ENCODE measurements at regions not wholly inside any gene's neighbourhood (a gene's known extent, or its start where the extent isn't known, plus 50 kb on each side); places are given as distances from the start of the nearest gene placed in this dataset.

DNA sequence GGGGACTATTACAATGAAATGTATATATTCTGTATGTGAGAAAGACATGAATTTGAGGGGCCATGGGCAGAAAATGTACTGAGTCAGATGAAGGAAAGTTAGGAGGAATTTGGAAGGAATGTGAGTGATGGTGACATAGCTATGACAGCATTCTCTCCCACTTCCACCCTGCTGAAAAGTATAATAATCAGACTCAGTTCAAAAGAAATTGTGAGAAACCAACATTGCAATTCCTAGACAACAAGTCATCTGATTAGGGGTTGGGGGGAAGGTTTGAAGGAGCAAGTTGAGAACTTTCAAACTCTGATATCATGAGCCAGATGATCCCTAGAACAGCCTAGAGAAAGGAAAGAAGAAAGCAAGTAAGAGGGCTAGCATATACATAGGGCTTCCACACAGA, 370.6 kb downstream of the DMRTA1 start:
- no TSS peak for BruUV-seq (replicated peaks)
- Histone ChIP-seq H3K4me1 (ENCODE audit: insufficient read depth, low read length, poor library complexity, severe bottlenecking) (no peaks in the 10 kb centered on the region), H3K4me2 (ENCODE audit: low read length) (no peak overlapping the region), H2AFZ (ENCODE audit: low read length) (no peak overlapping the region), H3K27ac (ENCODE audit: low read depth, low read length, poor library complexity, severe bottlenecking) (no peak overlapping the region), H3K4me3 (ENCODE audit: low read depth, low read length, poor library complexity, severe bottlenecking) (no peak overlapping the region), H3K9me2 (ENCODE audit: insufficient read depth, low read length) (no peaks in the 10 kb centered on the region), H3K36me3 (ENCODE audit: insufficient read depth, low read length) (no peaks in the 10 kb centered on the region), H4K20me1 (ENCODE audit: insufficient read depth, low read length) (no peaks in the 10 kb centered on the region), H3K9me3 (ENCODE audit: low read length) (no peaks in the 10 kb centered on the region), H3K79me2 (ENCODE audit: insufficient read depth, low read depth, low read length) (no peaks in the 10 kb centered on the region)
- ChIA-PET POLR2A (no interaction called here), CTCF (ENCODE audit: unreplicated experiment) (no interaction called here)
- intact Hi-C loops (cut with micrococcal nuclease; ENCODE audit: unreplicated experiment): no loop called here
- no peak for DNase-seq (ENCODE audit: low spot score)
- TF ChIP-seq, protein P1, sequence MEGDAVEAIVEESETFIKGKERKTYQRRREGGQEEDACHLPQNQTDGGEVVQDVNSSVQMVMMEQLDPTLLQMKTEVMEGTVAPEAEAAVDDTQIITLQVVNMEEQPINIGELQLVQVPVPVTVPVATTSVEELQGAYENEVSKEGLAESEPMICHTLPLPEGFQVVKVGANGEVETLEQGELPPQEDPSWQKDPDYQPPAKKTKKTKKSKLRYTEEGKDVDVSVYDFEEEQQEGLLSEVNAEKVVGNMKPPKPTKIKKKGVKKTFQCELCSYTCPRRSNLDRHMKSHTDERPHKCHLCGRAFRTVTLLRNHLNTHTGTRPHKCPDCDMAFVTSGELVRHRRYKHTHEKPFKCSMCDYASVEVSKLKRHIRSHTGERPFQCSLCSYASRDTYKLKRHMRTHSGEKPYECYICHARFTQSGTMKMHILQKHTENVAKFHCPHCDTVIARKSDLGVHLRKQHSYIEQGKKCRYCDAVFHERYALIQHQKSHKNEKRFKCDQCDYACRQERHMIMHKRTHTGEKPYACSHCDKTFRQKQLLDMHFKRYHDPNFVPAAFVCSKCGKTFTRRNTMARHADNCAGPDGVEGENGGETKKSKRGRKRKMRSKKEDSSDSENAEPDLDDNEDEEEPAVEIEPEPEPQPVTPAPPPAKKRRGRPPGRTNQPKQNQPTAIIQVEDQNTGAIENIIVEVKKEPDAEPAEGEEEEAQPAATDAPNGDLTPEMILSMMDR (conservative IDR thresholded peaks at IDR 0.05; ENCODE audit: low read length): no peak
- TF ChIP-seq EZH2phosphoT487 (IDR thresholded peaks at IDR 0.05; ENCODE audit: borderline replicate concordance, low read depth, low read length): no peak

DNA sequence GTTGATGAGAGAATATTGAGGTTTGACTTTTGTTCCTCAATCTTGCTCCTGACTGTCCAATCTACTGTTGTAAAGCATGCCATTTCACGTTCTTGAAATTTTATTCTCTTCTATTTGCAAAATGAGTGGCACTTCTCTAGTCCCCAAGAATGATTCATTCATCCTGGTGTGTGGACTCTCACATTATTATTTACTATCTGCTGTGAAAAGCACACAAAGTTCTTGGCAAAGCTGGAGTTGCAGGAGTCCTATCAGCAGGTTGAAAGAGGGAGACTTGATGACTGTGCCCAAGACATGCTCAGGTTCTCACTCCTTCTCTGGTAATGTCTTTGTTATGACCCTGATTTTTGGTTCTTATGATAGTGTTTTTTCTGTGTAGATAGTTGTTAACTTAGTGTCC, 382.6 kb downstream of the DMRTA1 start:
- H3K9me2 ChIP-seq (ENCODE audit: insufficient read depth, low read length): no peaks in the 10 kb centered on the region
- no peaks in the 10 kb centered on the region for H3K79me2 ChIP-seq (ENCODE audit: insufficient read depth, low read depth, low read length)
- no peaks in the 10 kb centered on the region for H4K20me1 ChIP-seq (ENCODE audit: insufficient read depth, low read length)
- no peak overlapping the region for H3K27ac ChIP-seq (ENCODE audit: low read depth, low read length, poor library complexity, severe bottlenecking)
- no TSS peak for BruUV-seq (replicated peaks)
- H3K4me3 ChIP-seq (ENCODE audit: low read depth, low read length, poor library complexity, severe bottlenecking): no peak overlapping the region
- no peak for TF ChIP-seq EZH2phosphoT487 (IDR thresholded peaks at IDR 0.05; ENCODE audit: borderline replicate concordance, low read depth, low read length)
- TF ChIP-seq, protein P1 (conservative IDR thresholded peaks at IDR 0.05; ENCODE audit: low read length): no peak
- no peak overlapping the region for H2AFZ ChIP-seq (ENCODE audit: low read length)
- no peak overlapping the region for H3K4me2 ChIP-seq (ENCODE audit: low read length)
- POLR2A ChIA-PET: no interaction called here
- intact Hi-C loops (cut with micrococcal nuclease; ENCODE audit: unreplicated experiment): no loop called here
- DNase-seq (ENCODE audit: low spot score): no peak
- H3K4me1 ChIP-seq (ENCODE audit: insufficient read depth, low read length, poor library complexity, severe bottlenecking): no peaks in the 10 kb centered on the region
- H3K9me3 ChIP-seq (ENCODE audit: low read length): no peaks in the 10 kb centered on the region
- H3K36me3 ChIP-seq (ENCODE audit: insufficient read depth, low read length): no peaks in the 10 kb centered on the region
- CTCF ChIA-PET (ENCODE audit: unreplicated experiment): no interaction called here

DNA sequence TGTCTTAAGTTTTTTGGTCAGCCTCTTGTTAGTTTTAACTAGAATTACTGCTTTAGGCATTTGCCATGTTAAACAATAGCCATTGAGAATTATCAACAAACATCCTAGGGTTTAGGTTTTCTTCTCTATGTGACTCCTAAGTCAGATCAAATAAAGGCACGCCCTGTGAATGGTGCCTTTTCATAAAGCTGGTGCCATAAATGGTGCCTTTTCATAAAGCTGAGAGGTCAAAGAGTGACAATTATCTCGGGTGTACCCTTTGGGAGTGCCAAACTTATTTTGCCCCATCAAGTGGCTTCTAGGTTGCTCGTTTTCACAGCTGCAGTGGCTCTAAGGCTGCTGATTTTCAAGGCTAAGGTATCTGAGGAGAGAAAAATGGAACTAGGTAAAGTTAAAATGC, 391.6 kb downstream of the DMRTA1 start:
- no peaks in the 10 kb centered on the region for H4K20me1 ChIP-seq (ENCODE audit: insufficient read depth, low read length)
- no peaks in the 10 kb centered on the region for H3K9me3 ChIP-seq (ENCODE audit: low read length)
- ChIA-PET POLR2A (no interaction called here), CTCF (ENCODE audit: unreplicated experiment) (no interaction called here)
- no peak for DNase-seq (ENCODE audit: low spot score)
- BruUV-seq (replicated peaks): no TSS peak
- no peaks in the 10 kb centered on the region for H3K4me1 ChIP-seq (ENCODE audit: insufficient read depth, low read length, poor library complexity, severe bottlenecking)
- no peak for TF ChIP-seq EZH2phosphoT487 (IDR thresholded peaks at IDR 0.05; ENCODE audit: borderline replicate concordance, low read depth, low read length)
- TF ChIP-seq, protein P1 (conservative IDR thresholded peaks at IDR 0.05; ENCODE audit: low read length): no peak
- H3K9me2 ChIP-seq (ENCODE audit: insufficient read depth, low read length): no peaks in the 10 kb centered on the region
- H3K27ac ChIP-seq (ENCODE audit: low read depth, low read length, poor library complexity, severe bottlenecking): no peak overlapping the region
- intact Hi-C loops (cut with micrococcal nuclease; ENCODE audit: unreplicated experiment): no loop called here
- no peak overlapping the region for H3K4me3 ChIP-seq (ENCODE audit: low read depth, low read length, poor library complexity, severe bottlenecking)
- H3K79me2 ChIP-seq (ENCODE audit: insufficient read depth, low read depth, low read length): no peaks in the 10 kb centered on the region
- no peak overlapping the region for H2AFZ ChIP-seq (ENCODE audit: low read length)
- no peak overlapping the region for H3K4me2 ChIP-seq (ENCODE audit: low read length)
- H3K36me3 ChIP-seq (ENCODE audit: insufficient read depth, low read length): no peaks in the 10 kb centered on the region

Measured in OCI-LY7 (cell line).